Urinary bladder (tissue), 3 donors: ENCODE measurements at regions not wholly inside any gene's neighbourhood (a gene's known extent, or its start where the extent isn't known, plus 50 kb on each side); places are given as distances from the start of the nearest gene placed in this dataset.
"Not testable (repeated sequence)": the region's sequence is repeated elsewhere in the genome, so short reads cannot be mapped to it uniquely, and the experiment has no call there.

ENCODE experiments used
- DNase-seq: peaks from one replicate; pipeline ENCODE4 v3.0.0-alpha.2; 2015; ENCODE audit errors: extremely low spot score
- H3K27ac ChIP-seq: one replicate; pipeline ENCODE4 v1.5.1; 2013; ENCODE audit warnings: low read depth, mild to moderate bottlenecking, moderate library complexity
- H3K36me3 ChIP-seq: one replicate; pipeline ENCODE4 v1.6.1; 2013; ENCODE audit warnings: mild to moderate bottlenecking, moderate library complexity; ENCODE audit not compliant: insufficient read depth
- H3K4me1 ChIP-seq: one replicate; pipeline ENCODE4 v1.6.1; 2013; ENCODE audit warnings: mild to moderate bottlenecking, moderate library complexity; ENCODE audit not compliant: insufficient read depth
- H3K4me3 ChIP-seq: one replicate; pipeline ENCODE4 v1.5.1; 2013; ENCODE audit warnings: low read depth, low read length
- WGBS: extraction: QIAGEN DNeasy Blood & Tissue Kit; methylation state at CpG from one replicate; pipeline ENCODE4 v1.1.7; 2013; 5-methylcytosine and 5-hydroxymethylcytosine counted together
- donor health status: healthy with polysubstance abuse.
- donor health status: healthy.

GRCh38 chr7:119925581-119926289 is 347.2 kb upstream of the KCND2 start:
- Histone ChIP-seq H3K27ac (no peak overlapping the region), H3K36me3 (no peaks in the 10 kb centered on the region), H3K4me3 (no peak overlapping the region), H3K4me1 (no peaks in the 10 kb centered on the region)
- WGBS, result 47% methylated on average over 5 of the region's 5 CpGs
- no peak for DNase-seq

GRCh38 chr7:119929891-119930290 is 343.1 kb upstream of the KCND2 start:
- 74% methylated on average over 3 of the region's 3 CpGs for WGBS

GRCh38 chr7:119931230-119931824 is 341.6 kb upstream of the KCND2 start:
- H3K27ac ChIP-seq, result no peak overlapping the region
- H3K4me3 ChIP-seq, result no peak overlapping the region
- H3K4me1 ChIP-seq, result no peaks in the 10 kb centered on the region
- no peak for DNase-seq
- 99% methylated on average over 1 of the region's 1 CpG for WGBS
- no peaks in the 10 kb centered on the region for H3K36me3 ChIP-seq

More at GRCh38 chr7:119929891-119930290, 343.1 kb upstream of the KCND2 start:
- no peaks in the 10 kb centered on the region for H3K4me1 ChIP-seq
- DNase-seq, result no peak
- H3K27ac ChIP-seq, result no peak overlapping the region
- no peaks in the 10 kb centered on the region for H3K36me3 ChIP-seq
- H3K4me3 ChIP-seq, result no peak overlapping the region

GRCh38 chr7:119935418-119936025 is 337.5 kb upstream of the KCND2 start:
- Histone ChIP-seq H3K36me3 (no peaks in the 10 kb centered on the region), H3K27ac (no peak overlapping the region), H3K4me1 (no peaks in the 10 kb centered on the region), H3K4me3 (no peak overlapping the region)
- 30% methylated on average over 4 of the region's 4 CpGs for WGBS
- no peak for DNase-seq

- WGBS, result 64% methylated on average over 2 of the region's 2 CpGs
- no peak for DNase-seq
- Histone ChIP-seq H3K36me3 (no peaks in the 10 kb centered on the region), H3K4me3 (no peak overlapping the region), H3K4me1 (no peaks in the 10 kb centered on the region), H3K27ac (no peak overlapping the region)
Measured at GRCh38 chr7:119936836-119937235, 336.1 kb upstream of the KCND2 start.

- no peak for DNase-seq
- WGBS, result 86% methylated on average over 3 of the region's 3 CpGs
Measured at GRCh38 chr7:119937745-119938144, 335.2 kb upstream of the KCND2 start.

GRCh38 chr7:119943942-119944600 is 328.9 kb upstream of the KCND2 start:
- Histone ChIP-seq H3K27ac (no peak overlapping the region), H3K4me1 (no peaks in the 10 kb centered on the region), H3K36me3 (no peaks in the 10 kb centered on the region), H3K4me3 (no peak overlapping the region)
- DNase-seq, result no peak
- WGBS, result 81% methylated on average over 5 of the region's 5 CpGs

More at GRCh38 chr7:119937745-119938144, 335.2 kb upstream of the KCND2 start:
- Histone ChIP-seq H3K27ac (no peak overlapping the region), H3K36me3 (no peaks in the 10 kb centered on the region), H3K4me3 (no peak overlapping the region), H3K4me1 (no peaks in the 10 kb centered on the region)

- no peak for DNase-seq
- H3K27ac ChIP-seq, result no peak overlapping the region
- no peak overlapping the region for H3K4me3 ChIP-seq
- WGBS, result 57% methylated on average over 1 of the region's 1 CpG
- no peaks in the 10 kb centered on the region for H3K36me3 ChIP-seq
- no peaks in the 10 kb centered on the region for H3K4me1 ChIP-seq
Measured at GRCh38 chr7:119944601-119944972, 328.4 kb upstream of the KCND2 start.

GRCh38 chr7:119945822-119946221 is 327.2 kb upstream of the KCND2 start:
- DNase-seq, result no peak
- 96% methylated on average over 1 of the region's 1 CpG for WGBS
- H3K27ac ChIP-seq, result no peak overlapping the region
- no peaks in the 10 kb centered on the region for H3K4me1 ChIP-seq
- H3K4me3 ChIP-seq, result no peak overlapping the region
- H3K36me3 ChIP-seq, result no peaks in the 10 kb centered on the region

- H3K27ac ChIP-seq, result no peak overlapping the region
- DNase-seq, result no peak
- H3K4me1 ChIP-seq, result no peaks in the 10 kb centered on the region
- 96% methylated on average over 5 of the region's 5 CpGs for WGBS
- H3K4me3 ChIP-seq, result no peak overlapping the region
- H3K36me3 ChIP-seq, result no peaks in the 10 kb centered on the region
Measured at GRCh38 chr7:119949053-119949452, 323.9 kb upstream of the KCND2 start.

GRCh38 chr7:119950390-119951041 is 322.5 kb upstream of the KCND2 start:
- not testable (repeated sequence) for H3K36me3 ChIP-seq, H3K4me3 ChIP-seq, DNase-seq, H3K27ac ChIP-seq, H3K4me1 ChIP-seq
- 94% methylated on average over 30 of the region's 30 CpGs for WGBS

- H3K27ac ChIP-seq, H3K4me1 ChIP-seq, H3K4me3 ChIP-seq, H3K36me3 ChIP-seq, DNase-seq: not testable (repeated sequence)
- 96% methylated on average over 22 of the region's 24 CpGs for WGBS
Measured at GRCh38 chr7:119951614-119952013, 321.4 kb upstream of the KCND2 start.

- H3K36me3 ChIP-seq, result no peaks in the 10 kb centered on the region
- no peaks in the 10 kb centered on the region for H3K4me1 ChIP-seq
- H3K27ac ChIP-seq, result no peak overlapping the region
- DNase-seq, result no peak
- no peak overlapping the region for H3K4me3 ChIP-seq
Measured at GRCh38 chr7:119957335-119957734, 315.6 kb upstream of the KCND2 start.
